ENCODE measurements at regions not wholly inside any gene's neighbourhood (a gene's known extent, or its start where the extent isn't known, plus 50 kb on each side); places are given as distances from the start of the nearest gene placed in this dataset.
"Not testable (repeated sequence)": the region's sequence is repeated elsewhere in the genome, so short reads cannot be mapped to it uniquely, and the experiment has no call there.

- no peak for DNase-seq
Measured at GRCh38 chrX:125202591-125203248, 117.0 kb upstream of the TEX13C start.

- DNase-seq: no peak
Measured at GRCh38 chrX:125203365-125203736, 116.3 kb upstream of the TEX13C start.

GRCh38 chrX:125203737-125204578 is 115.7 kb upstream of the TEX13C start:
- no peak for DNase-seq

- DNase-seq: no peak
Measured at GRCh38 chrX:125204681-125205132, 115.0 kb upstream of the TEX13C start.

- peak; percentile 0 for DNase-seq
Measured at GRCh38 chrX:125205133-125205917, 114.3 kb upstream of the TEX13C start.

- no peak for DNase-seq
Measured at GRCh38 chrX:125205918-125206665, 113.6 kb upstream of the TEX13C start.

- DNase-seq: no peak
Measured at GRCh38 chrX:125210146-125210545, 109.5 kb upstream of the TEX13C start.

- no peak for DNase-seq
Measured at GRCh38 chrX:125219852-125220251, 99.8 kb upstream of the TEX13C start.

- DNase-seq: no peak
Measured at GRCh38 chrX:125236955-125237354, 82.7 kb upstream of the TEX13C start.

- no peak for DNase-seq
Measured at GRCh38 chrX:125248931-125249330, 70.7 kb upstream of the TEX13C start.

GRCh38 chrX:125255759-125256158 is 63.9 kb upstream of the TEX13C start:
- not testable (repeated sequence) for DNase-seq

GRCh38 chrX:125262836-125263235 is 56.8 kb upstream of the TEX13C start:
- DNase-seq: no peak

GRCh38 chrX:125266153-125266660 is 53.5 kb upstream of the TEX13C start:
- DNase-seq: no peak
